ENCODE measurements at regions not wholly inside any gene's neighbourhood (a gene's known extent, or its start where the extent isn't known, plus 50 kb on each side); places are given as distances from the start of the nearest gene placed in this dataset.

DNA sequence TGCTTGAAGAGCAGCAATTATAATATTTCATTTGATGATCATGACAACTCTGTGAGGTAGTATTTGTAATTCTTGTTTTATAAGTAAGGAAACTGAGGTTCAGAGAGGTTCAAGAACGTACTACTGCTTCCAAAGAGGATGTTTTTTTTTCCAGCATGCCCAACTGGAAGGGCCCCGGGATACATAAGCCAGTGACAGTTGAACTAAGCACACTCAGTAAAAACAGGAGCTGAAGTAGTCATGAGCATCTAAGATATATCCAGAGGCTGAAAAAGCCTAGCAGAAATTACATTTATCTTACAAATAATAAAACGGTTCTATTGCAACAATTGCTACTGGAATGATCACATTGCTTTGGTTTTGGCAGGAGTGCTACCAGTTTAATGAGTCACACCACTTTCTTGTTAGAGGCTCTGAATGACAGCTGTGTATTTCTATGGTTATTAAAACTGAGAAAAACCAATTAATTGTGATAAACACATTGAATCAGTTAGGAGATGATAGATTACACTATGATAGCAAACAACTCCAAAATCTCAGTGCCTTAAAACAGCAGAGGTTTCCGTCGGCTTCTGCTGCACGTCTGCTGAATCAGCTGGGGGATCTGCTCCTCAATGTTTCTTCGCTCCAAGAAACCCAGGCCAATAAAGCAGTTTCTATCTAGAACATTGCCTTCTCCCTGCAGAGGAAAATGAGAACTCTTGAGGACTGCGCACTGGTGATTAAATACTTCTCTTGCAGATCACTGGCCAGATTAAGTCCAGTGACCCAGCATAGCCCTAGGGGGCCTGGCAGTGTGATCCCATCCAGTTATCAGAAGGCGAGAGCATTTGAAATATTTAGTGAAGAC is 522.7 kb downstream of the PLPP3 start (continued):
- TF ChIP-seq ZNF224 (CRISPR knock-in tag; IDR thresholded peaks at IDR 0.05), result no peak
- no peak for TF ChIP-seq ELF4 (CRISPR knock-in tag; IDR thresholded peaks at IDR 0.05; ENCODE audit: borderline replicate concordance)

DNA sequence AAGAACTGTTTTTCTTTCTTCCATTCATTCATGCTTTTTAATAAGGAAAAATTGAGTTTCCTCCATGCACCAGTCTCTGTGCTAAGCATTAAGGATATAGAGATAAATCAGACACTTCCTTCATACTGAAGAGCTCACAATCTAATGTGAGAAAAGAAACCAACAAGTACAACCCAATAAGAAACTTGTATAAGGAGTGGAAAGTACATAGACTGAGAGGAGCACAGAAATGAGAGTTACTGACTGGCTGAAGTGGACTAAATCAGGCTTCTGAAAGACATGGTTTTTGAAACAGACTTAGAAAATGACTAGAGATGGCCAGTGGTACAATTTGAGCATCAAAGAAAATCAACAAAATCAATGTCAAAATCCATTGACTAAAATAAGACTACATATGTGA is 524.4 kb downstream of the PLPP3 start:
- in situ Hi-C loops (cut with HindIII; ENCODE audit: extremely low pct_ligation_motif_present, low pct_unique_long_range_greater_than_20kb), result no loop called here
- Histone ChIP-seq H3K9ac (ENCODE audit: insufficient read depth, low read depth, low read length) (no peak overlapping the region), H3K79me2 (ENCODE audit: insufficient read depth, low read length) (no peaks in the 10 kb centered on the region), H3K4me2 (ENCODE audit: low read depth, low read length) (no peak overlapping the region), H4K20me1 (ENCODE audit: insufficient read depth, low read length) (no peaks in the 10 kb centered on the region), H3K27ac (ENCODE audit: extremely low read length, insufficient read depth, low read length) (no peak overlapping the region), H3K4me1 (ENCODE audit: insufficient read depth, low read length) (no peaks in the 10 kb centered on the region), H3K36me3 (replicated peaks in 1 of 2; ENCODE audit: control insufficient read depth in 1 of 2, insufficient read depth in 2 of 2, low read length in 2 of 2) (no peaks in the 10 kb centered on the region), H3K9me3 (ENCODE audit: low read length) (no peaks in the 10 kb centered on the region), H3K4me3 (replicated peaks in 1 of 3; ENCODE audit: insufficient read depth in 1 of 3, low read depth in 2 of 3, low read length in 3 of 3) (no peak overlapping the region), H3K27me3 (ENCODE audit: control insufficient read depth in 1 of 2, insufficient read depth in 2 of 2, low read length in 2 of 2) (no peaks in the 10 kb centered on the region), H2AFZ (ENCODE audit: low read length) (no peak overlapping the region)
- DNase-seq (ENCODE audit: low spot score) (no peak), ATAC-seq (no peak), FAIRE-seq (no peak)
- intact Hi-C loops (cut with micrococcal nuclease; ENCODE audit: unreplicated experiment), result no loop called here
- BruUV-seq (replicated peaks), result no TSS peak
- POLR2A ChIA-PET, result no interaction called here
- no peak for TF ChIP-seq RBM39 (IDR thresholded peaks at IDR 0.05; ENCODE audit: low read depth, low read length, poor library complexity, severe bottlenecking)
- CTCF ChIA-PET (ENCODE audit: low intra/inter-chr PET ratio, low total read pairs), result no interaction called here

GRCh38 chr1:56052041-56052440 is 527.3 kb downstream of the PLPP3 start:
- no peaks in the 10 kb centered on the region for H3K27me3 ChIP-seq (ENCODE audit: control insufficient read depth in 1 of 2, insufficient read depth in 2 of 2, low read length in 2 of 2)
- no TSS peak for BruUV-seq (replicated peaks)
- no peaks in the 10 kb centered on the region for H3K9me3 ChIP-seq (ENCODE audit: low read length)
- H4K20me1 ChIP-seq (ENCODE audit: insufficient read depth, low read length), result no peaks in the 10 kb centered on the region
- no peak overlapping the region for H2AFZ ChIP-seq (ENCODE audit: low read length)
- WGBS (ENCODE audit: low lambda C conversion rate), result 24% methylated on average over 2 of the region's 2 CpGs
- FAIRE-seq (no peak), ATAC-seq (no peak), DNase-seq (ENCODE audit: low spot score) (no peak)
- no peak overlapping the region for H3K4me2 ChIP-seq (ENCODE audit: low read depth, low read length)
- H3K9ac ChIP-seq (ENCODE audit: insufficient read depth, low read depth, low read length), result no peak overlapping the region
- ChIA-PET POLR2A (interaction anchor here (0.6 kb wide), 1 partner anchor 562 kb away, joined by 6 read pairs; no protein-coding TSS in a partner anchor), CTCF (ENCODE audit: low intra/inter-chr PET ratio, low total read pairs) (no interaction called here)
- H3K27ac ChIP-seq (ENCODE audit: extremely low read length, insufficient read depth, low read length), result no peak overlapping the region
- TF ChIP-seq, protein P1, sequence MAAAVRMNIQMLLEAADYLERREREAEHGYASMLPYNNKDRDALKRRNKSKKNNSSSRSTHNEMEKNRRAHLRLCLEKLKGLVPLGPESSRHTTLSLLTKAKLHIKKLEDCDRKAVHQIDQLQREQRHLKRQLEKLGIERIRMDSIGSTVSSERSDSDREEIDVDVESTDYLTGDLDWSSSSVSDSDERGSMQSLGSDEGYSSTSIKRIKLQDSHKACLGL (CRISPR knock-in tag; IDR thresholded peaks at IDR 0.05), result no peak
- TF ChIP-seq ZNF510 (CRISPR knock-in tag; IDR thresholded peaks at IDR 0.05; ENCODE audit: low read depth) (no peak), ZFP41 (CRISPR knock-in tag; IDR thresholded peaks at IDR 0.05; ENCODE audit: borderline replicate concordance) (no peak), HCFC1 (IDR thresholded peaks at IDR 0.05; ENCODE audit: low read depth, low read length) (no peak), MED1 (CRISPR knock-in tag; IDR thresholded peaks at IDR 0.05) (no peak), ADNP (CRISPR knock-in tag; IDR thresholded peaks at IDR 0.05) (no peak), ZNF234 (CRISPR knock-in tag; conservative IDR thresholded peaks at IDR 0.05) (no peak), U2AF1 (optimal IDR thresholded peaks at IDR 0.05; ENCODE audit: low read depth, low read length) (no peak), FOXK1 (CRISPR knock-in tag; IDR thresholded peaks at IDR 0.05; ENCODE audit: borderline replicate concordance, low read depth) (no peak)
- intact Hi-C loops (cut with micrococcal nuclease; ENCODE audit: unreplicated experiment) (no loop called here), in situ Hi-C loops (cut with HindIII; ENCODE audit: extremely low pct_ligation_motif_present, low pct_unique_long_range_greater_than_20kb) (no loop called here)
- H3K4me1 ChIP-seq (ENCODE audit: insufficient read depth, low read length), result no peaks in the 10 kb centered on the region
- H3K79me2 ChIP-seq (ENCODE audit: insufficient read depth, low read length), result no peaks in the 10 kb centered on the region
- H3K36me3 ChIP-seq (replicated peaks in 1 of 2; ENCODE audit: control insufficient read depth in 1 of 2, insufficient read depth in 2 of 2, low read length in 2 of 2), result no peaks in the 10 kb centered on the region
- H3K4me3 ChIP-seq (replicated peaks in 1 of 3; ENCODE audit: insufficient read depth in 1 of 3, low read depth in 2 of 3, low read length in 3 of 3), result no peak overlapping the region
